ENCODE measurements at regions not wholly inside any gene's neighbourhood (a gene's known extent, or its start where the extent isn't known, plus 50 kb on each side); places are given as distances from the start of the nearest gene placed in this dataset.

GRCh38 chr3:159765030-159765859 is 223.4 kb upstream of the IL12A start:
- peaks cover 28% of the 10 kb centered on the region for H3K27me3 Mint-ChIP-seq (ENCODE audit: insufficient read depth)
- TF ChIP-seq CTCF (conservative IDR thresholded peaks at IDR 0.05): no peak
- Histone ChIP-seq H3K9ac (ENCODE audit: extremely low read depth, low read length, poor library complexity, severe bottlenecking) (no peak overlapping the region), H3K9me3 (ENCODE audit: control insufficient read depth, low read length) (no peaks in the 10 kb centered on the region), H3K4me1 (ENCODE audit: control insufficient read depth, insufficient read depth, low read length) (peaks cover 4% of the 10 kb centered on the region), H3K27me3 (ENCODE audit: control insufficient read depth, insufficient read depth, low read length, poor library complexity, severe bottlenecking) (no peaks in the 10 kb centered on the region), H3K27ac (ENCODE audit: low read depth, low read length) (peak overlapping the region; percentile 71), H3K4me3 (ENCODE audit: low read length) (peak overlapping the region; percentile 84), H3K36me3 (ENCODE audit: control insufficient read depth, insufficient read depth, low read length) (no peaks in the 10 kb centered on the region)
- H3K4me1 Mint-ChIP-seq: peaks cover 23% of the 10 kb centered on the region
- H3K36me3 Mint-ChIP-seq (ENCODE audit: low read depth): no peaks in the 10 kb centered on the region
- WGBS, 2 experiments (ENCODE audit: insufficient coverage in 1 of 2, insufficient read length in 1 of 2): 0% methylated on average over 11 to 47 of the region's 47 CpGs
- H3K9me3 Mint-ChIP-seq: no peaks in the 10 kb centered on the region
- H3K4me3 Mint-ChIP-seq: peak overlapping the region; percentile 82
- peak; percentile 87 for DNase-seq
- H3K27ac Mint-ChIP-seq: no peak overlapping the region

DNA sequence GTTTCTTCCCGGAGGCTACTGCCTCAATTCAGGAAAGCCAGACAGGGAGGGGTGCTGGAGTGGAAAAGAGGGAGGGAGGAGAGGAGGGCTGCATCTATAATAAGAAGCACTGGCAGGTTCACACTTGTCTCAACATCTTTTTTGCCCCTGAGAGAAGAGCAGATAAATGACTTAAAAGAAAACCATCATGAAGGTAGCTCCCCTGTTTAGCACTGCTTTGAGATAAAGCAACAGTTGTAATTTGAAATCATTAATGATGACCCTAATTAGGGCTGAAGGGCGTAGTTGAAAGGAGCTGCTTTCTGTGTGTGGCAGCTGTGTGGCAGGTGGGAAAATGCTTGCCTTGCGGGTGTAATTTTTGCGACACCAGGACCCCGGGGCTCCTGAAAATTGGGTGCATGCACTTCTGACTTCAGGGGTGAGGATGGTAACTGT is 222.8 kb upstream of the IL12A start:
- Histone ChIP-seq H3K36me3 (ENCODE audit: control insufficient read depth, insufficient read depth, low read length) (no peaks in the 10 kb centered on the region), H3K27ac (ENCODE audit: low read depth, low read length) (peak overlapping the region; percentile 71), H3K27me3 (ENCODE audit: control insufficient read depth, insufficient read depth, low read length, poor library complexity, severe bottlenecking) (no peaks in the 10 kb centered on the region), H3K4me1 (ENCODE audit: control insufficient read depth, insufficient read depth, low read length) (peaks cover 4% of the 10 kb centered on the region), H3K4me3 (ENCODE audit: low read length) (peak overlapping the region; percentile 84), H3K9ac (ENCODE audit: extremely low read depth, low read length, poor library complexity, severe bottlenecking) (no peak overlapping the region), H3K9me3 (ENCODE audit: control insufficient read depth, low read length) (no peaks in the 10 kb centered on the region)
- Mint-ChIP-seq H3K36me3 (ENCODE audit: low read depth) (no peaks in the 10 kb centered on the region), H3K4me1 (peaks cover 21% of the 10 kb centered on the region), H3K27me3 (ENCODE audit: insufficient read depth) (peaks cover 28% of the 10 kb centered on the region), H3K9me3 (no peaks in the 10 kb centered on the region), H3K4me3 (peak overlapping the region; percentile 82), H3K27ac (no peak overlapping the region)
- no peak for DNase-seq
- WGBS, 2 experiments (ENCODE audit: insufficient coverage in 1 of 2, insufficient read length in 1 of 2): 66 to 68% methylated on average over 4 to 5 of the region's 5 CpGs
- TF ChIP-seq CTCF (conservative IDR thresholded peaks at IDR 0.05): no peak

DNA sequence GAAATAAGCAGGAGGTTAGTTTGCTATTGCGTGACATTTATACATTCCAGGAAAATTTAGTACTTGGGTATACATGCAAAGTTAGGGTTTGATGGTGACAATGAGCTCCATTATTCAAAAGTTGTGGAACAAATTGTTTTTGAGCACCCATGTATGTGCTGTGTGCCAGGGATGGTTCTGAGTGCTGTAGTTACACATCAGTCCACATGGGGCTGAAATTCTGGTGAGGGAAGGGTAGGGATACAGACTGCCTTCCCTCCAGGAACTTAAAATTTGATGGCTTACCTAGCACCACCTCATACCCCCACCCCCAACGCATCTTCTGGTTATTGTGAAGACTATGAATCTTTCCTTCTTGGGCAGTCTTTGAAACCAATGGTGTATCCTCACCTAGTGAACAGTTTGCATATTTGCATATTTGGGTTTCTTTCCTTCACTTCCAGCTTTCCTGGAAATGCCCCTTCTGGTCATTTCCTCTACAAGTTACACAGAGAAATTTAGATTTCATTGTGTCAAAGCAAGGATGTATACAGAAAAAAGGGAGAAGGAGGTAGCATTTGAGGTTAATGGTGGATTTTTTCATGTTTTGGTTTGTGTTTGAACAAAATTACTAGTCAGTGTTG is 222.0 kb upstream of the IL12A start:
- DNase-seq: peak; percentile 63
- H3K4me3 Mint-ChIP-seq: no peak overlapping the region
- H3K27ac Mint-ChIP-seq: no peak overlapping the region
- Histone ChIP-seq H3K27me3 (ENCODE audit: control insufficient read depth, insufficient read depth, low read length, poor library complexity, severe bottlenecking) (no peaks in the 10 kb centered on the region), H3K27ac (ENCODE audit: low read depth, low read length) (no peak overlapping the region), H3K9me3 (ENCODE audit: control insufficient read depth, low read length) (no peaks in the 10 kb centered on the region), H3K4me1 (ENCODE audit: control insufficient read depth, insufficient read depth, low read length) (no peaks in the 10 kb centered on the region), H3K36me3 (ENCODE audit: control insufficient read depth, insufficient read depth, low read length) (no peaks in the 10 kb centered on the region), H3K9ac (ENCODE audit: extremely low read depth, low read length, poor library complexity, severe bottlenecking) (no peak overlapping the region), H3K4me3 (ENCODE audit: low read length) (no peak overlapping the region)
- TF ChIP-seq CTCF (conservative IDR thresholded peaks at IDR 0.05): peak; percentile 70
- 72 to 100% methylated on average over 1 to 2 of the region's 2 CpGs for WGBS, 2 experiments (ENCODE audit: insufficient coverage in 1 of 2, insufficient read length in 1 of 2)
- peaks cover 18% of the 10 kb centered on the region for H3K4me1 Mint-ChIP-seq
- H3K27me3 Mint-ChIP-seq (ENCODE audit: insufficient read depth): peaks cover 27% of the 10 kb centered on the region
- H3K9me3 Mint-ChIP-seq: no peaks in the 10 kb centered on the region
- H3K36me3 Mint-ChIP-seq (ENCODE audit: low read depth): no peaks in the 10 kb centered on the region

Measured in endodermal cell (in vitro differentiated cells).